ENCODE measurements at regions not wholly inside any gene's neighbourhood (a gene's known extent, or its start where the extent isn't known, plus 50 kb on each side); places are given as distances from the start of the nearest gene placed in this dataset.

DNA sequence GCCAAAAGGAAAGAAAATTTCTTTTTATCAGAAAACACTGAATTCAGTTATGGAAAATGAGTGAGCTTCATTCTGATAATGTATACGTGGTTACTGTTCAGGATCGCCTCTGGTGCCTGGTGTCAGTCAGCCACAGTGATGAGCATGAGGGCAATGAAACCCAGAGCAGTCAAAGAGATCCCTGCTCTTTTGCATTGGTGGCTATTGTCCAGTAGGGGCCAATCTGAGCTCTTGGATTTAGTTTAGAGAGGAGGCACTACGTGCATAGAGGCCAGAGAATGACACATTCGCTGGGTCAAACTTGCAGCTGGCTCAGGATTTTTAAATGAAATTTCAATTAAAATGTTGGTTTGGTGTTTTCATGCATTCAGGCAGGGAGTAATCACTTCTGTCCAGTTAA, 522.9 kb downstream of the TMEM182 start:
- no peak for DNase-seq

- no peak for DNase-seq
These were observed 523.5 kb downstream of the TMEM182 start for GRCh38 chr2:103285354-103285753.

- DNase-seq = no peak
These were observed 525.9 kb downstream of the TMEM182 start for GRCh38 chr2:103287746-103288145.

- DNase-seq = no peak
These were observed 526.9 kb downstream of the TMEM182 start for GRCh38 chr2:103288696-103289095.

GRCh38 chr2:103289105-103289725, 527.4 kb downstream of the TMEM182 start:
- no peak for DNase-seq

- no peak for DNase-seq
These were observed 530.7 kb downstream of the TMEM182 start for GRCh38 chr2:103292573-103292972.

- no peak for DNase-seq
These were observed 531.4 kb downstream of the TMEM182 start for GRCh38 chr2:103293067-103293741.

- DNase-seq = no peak
These were observed 531.9 kb downstream of the TMEM182 start for GRCh38 chr2:103293742-103294077.

DNA sequence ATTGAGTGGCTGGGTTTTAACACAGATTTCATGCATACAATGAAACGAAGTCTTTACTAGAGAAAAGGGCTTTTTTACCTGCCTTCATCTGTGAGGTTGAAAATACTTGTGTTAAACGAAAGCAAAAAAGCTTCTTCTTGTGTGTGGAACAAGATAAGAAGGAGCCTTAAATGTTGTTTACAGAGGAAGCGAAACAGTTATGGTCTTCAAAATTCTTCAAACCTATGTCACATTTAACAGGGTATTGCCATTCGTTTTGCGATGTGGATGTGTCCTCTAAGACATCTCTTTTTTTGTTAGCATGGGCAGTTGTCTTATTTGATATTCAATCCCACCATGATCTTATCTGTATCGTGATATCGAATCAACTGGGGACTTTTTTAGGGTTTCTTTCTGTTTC, 532.6 kb downstream of the TMEM182 start:
- DNase-seq = no peak

DNA sequence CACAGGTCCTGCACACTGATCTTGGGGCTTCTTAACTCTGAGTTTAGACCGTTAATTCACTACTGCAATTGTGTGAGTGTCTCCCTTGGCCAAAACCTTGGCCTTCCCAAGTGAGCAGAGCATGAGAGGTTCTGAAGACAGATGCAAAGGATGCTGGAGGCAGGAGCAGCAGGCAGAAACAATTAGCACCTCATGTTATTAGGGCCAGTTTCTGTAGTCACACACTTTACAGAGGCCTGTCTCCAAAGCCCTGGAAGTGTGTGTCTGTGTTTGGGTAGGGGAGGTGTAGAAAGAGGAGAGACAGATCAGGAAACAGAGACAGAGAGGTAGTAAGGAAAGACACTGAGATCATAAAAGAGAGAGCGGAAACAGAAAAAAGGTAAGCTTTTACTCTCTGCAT, 533.8 kb downstream of the TMEM182 start:
- DNase-seq = no peak

- no peak for DNase-seq
These were observed 562.8 kb downstream of the TMEM182 start for GRCh38 chr2:103324671-103325070.

- no peak for DNase-seq
These were observed 565.6 kb downstream of the TMEM182 start for GRCh38 chr2:103327386-103327785.

GRCh38 chr2:103327966-103328365, 566.1 kb downstream of the TMEM182 start:
- DNase-seq = no peak

GRCh38 chr2:103335403-103335802, 573.6 kb downstream of the TMEM182 start:
- no peak for DNase-seq

DNA sequence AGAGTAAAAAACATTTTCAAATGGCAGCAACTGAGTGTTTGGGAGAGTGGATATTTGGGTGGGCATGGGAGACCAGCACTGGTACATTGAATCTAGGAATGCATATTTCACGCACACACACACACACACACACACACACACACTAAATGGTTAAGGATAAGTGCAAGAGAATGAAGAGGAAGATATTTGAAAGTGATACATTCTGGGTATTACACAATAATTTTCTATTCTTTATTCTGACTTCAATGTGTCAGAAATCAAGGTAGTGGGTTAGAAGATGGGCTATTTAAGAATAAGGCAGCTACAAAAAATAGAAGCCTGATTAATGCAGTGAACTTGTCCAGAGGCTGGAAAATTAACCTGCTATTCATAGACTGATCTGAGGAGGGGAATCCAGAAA, 577.0 kb downstream of the TMEM182 start:
- no peak for DNase-seq

DNA sequence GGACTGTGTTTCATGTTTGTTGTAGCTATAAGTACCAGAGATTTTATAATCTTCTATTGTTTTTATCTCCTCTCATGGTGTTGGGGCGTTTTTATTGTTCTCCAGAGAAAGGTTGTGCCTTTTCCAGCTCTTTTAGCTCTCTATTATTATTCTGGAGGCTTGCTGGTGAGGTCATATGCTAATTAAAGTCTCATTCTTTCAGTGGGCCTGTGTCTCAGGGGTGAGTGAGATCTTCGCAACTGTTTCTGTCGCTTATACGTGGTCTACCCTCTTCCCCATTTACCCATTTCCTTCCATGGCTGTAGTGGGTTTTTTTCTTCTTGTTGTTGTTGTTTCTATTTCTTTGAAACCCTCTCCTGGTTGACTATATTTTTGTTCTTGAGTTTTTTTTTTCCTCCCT, 584.9 kb downstream of the TMEM182 start:
- no peak for DNase-seq

DNA sequence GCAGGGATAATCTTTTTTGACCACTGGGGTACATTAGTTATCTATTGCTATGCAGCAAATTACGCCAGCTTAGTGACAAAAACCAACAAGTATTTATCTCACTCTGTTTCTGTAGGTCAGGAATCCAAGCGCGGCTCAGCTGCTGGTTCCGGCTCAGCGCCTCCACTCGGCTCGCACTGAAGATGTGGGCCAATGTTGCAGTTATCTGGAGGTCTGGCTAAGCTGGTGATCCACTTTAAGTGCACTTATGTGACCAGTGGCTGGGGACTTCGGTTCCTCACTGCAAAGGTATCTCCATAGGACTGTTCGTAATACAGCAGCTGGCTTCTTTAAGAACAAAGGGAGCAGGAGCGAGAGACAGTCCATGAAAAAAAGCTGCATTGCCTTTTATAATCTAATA, 591.9 kb downstream of the TMEM182 start:
- no peak for DNase-seq

GRCh38 chr2:103355287-103355686, 593.5 kb downstream of the TMEM182 start:
- no peak for DNase-seq

GRCh38 chr2:103361712-103362111, 599.9 kb downstream of the TMEM182 start:
- DNase-seq = no peak

DNA sequence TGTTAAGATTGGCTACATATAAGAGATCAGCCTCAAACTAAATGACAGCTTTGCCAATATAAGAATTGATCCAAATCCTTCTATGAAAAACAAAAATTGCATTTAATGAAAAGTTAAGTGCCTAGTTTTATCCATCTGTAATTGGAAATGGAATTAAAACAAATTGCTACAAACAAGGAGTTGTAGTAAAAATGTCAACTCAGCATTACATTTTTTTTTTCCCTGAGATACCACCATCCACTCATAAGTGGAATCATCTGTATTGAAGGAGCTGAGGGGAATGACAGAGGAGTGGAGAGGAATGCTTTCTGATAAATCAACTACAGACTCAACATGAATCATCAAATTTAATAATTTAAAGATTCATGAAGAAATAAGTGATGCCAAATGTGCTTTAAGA, 601.8 kb downstream of the TMEM182 start:
- DNase-seq = no peak

DNA sequence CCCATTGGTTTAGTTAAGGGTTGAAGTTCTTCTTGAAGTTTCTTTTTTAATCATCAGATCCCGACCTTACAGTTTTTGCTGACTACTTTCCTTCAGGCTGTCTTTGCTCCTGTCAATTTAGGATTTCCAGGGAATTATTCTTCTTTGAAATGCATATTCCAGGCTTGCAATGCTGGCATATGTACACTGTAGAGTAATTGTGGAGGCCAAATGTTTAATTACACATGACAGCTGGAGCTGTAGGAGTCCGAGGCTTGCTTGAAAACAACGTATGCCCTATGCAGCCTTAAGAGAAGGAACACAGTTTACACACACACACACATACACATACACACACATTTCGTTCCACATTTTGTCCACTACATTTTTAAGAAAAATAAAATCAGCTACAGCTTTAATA, 602.3 kb downstream of the TMEM182 start:
- DNase-seq = no peak

GRCh38 chr2:103365071-103365470, 603.2 kb downstream of the TMEM182 start:
- DNase-seq = no peak

- DNase-seq = no peak
These were observed 606.0 kb downstream of the TMEM182 start for GRCh38 chr2:103367877-103368276.

GRCh38 chr2:103383541-103383940, 621.7 kb downstream of the TMEM182 start:
- no peak for DNase-seq

DNA sequence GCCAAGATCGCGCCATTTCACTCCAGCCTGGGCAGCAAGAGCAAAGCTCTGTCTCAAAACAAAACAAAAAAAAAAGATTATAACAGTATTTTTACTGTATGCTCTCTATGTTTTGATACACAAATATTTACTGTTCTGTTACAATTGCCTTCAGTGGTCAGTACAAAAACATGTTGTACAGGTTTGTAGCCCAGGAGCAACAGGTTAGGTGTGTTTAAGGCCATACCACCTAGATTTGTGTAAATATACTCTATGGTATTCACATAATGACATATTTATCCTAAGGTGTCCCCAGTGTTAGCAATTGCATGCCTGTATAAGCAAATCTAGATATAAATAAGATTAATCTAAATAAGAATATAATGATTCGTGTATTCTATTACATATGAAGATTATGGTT, 625.0 kb downstream of the TMEM182 start:
- no peak for DNase-seq
